Tibial artery (tissue), 4 donors: ENCODE measurements at regions not wholly inside any gene's neighbourhood (a gene's known extent, or its start where the extent isn't known, plus 50 kb on each side); places are given as distances from the start of the nearest gene placed in this dataset.

ENCODE experiments used
- DNase-seq, 2 donors: peaks; one replicate each; pipeline ENCODE4 v3.0.0-alpha.2; 2019
- H3K27ac ChIP-seq, 2 donors: fragments of 200-600 bp; sonication (generic) in 1 of 2; 1 replicate in 1 of 2; 2 replicates in 1 of 2; pipeline ENCODE4 v1.5.1; 2018 to 2019; ENCODE audit warnings: mild to moderate bottlenecking in 1 of 2
- H3K27me3 ChIP-seq, 2 donors: fragments of 200-600 bp; sonication (generic) in 1 of 2; one replicate each; pipeline versions ENCODE4 v1.5.1 to v1.6.0; 2016 to 2019
- H3K36me3 ChIP-seq, 3 donors: fragments of 200-600 bp; sonication (generic) in 2 of 3; one replicate each; pipeline ENCODE4 v1.5.1; 2016 to 2019; ENCODE audit warnings: mild to moderate bottlenecking in 2 of 3
- H3K4me1 ChIP-seq, 4 donors: fragments of 200-600 bp; sonication (generic) in 2 of 4; 1 replicate in 3 of 4; 2 replicates in 1 of 4; pipeline ENCODE4 v1.5.1; 2016 to 2019
- H3K4me3 ChIP-seq, 2 donors: fragments of 200-600 bp; sonication (generic) in 1 of 2; 1 replicate in 1 of 2; 2 replicates in 1 of 2; pipeline ENCODE4 v1.5.1; 2018 to 2019; ENCODE audit warnings: mild to moderate bottlenecking in 2 of 2
- H3K9me3 ChIP-seq, 3 donors: fragments of 200-600 bp; sonication (generic) in 1 of 3; one replicate each; pipeline ENCODE4 v1.5.1; 2016 to 2019
- CTCF ChIP-seq, 2 experiments: fragments of 200-600 bp in 1 of 2; fragments of 450-650 bp in 1 of 2; IDR thresholded peaks; one replicate each; pipeline ENCODE4 v1.5.1; 2017 to 2019; ENCODE audit warnings: antibody characterized with exemption in 2 of 2, mild to moderate bottlenecking in 1 of 2, moderate library complexity in 1 of 2
- intact Hi-C: fragments of 100-400 bp; cut with DNase I; formaldehyde crosslinking; loops from one replicate; pipeline ENCODE4 v1.15.0; 2023; ENCODE audit warnings: low total_unique reads

- Histone ChIP-seq H3K27me3 (peaks cover 0 to 4% of the 10 kb centered on the region in 2 donors), H3K9me3 (peaks cover 0 to 3% (median 0%) of the 10 kb centered on the region in 3 donors), H3K4me1 (no peaks in the 10 kb centered on the region), H3K4me3 (no peak overlapping the region), H3K27ac (no peak overlapping the region), H3K36me3 (no peaks in the 10 kb centered on the region)
- intact Hi-C loops = no loop called here
- no peak for TF ChIP-seq CTCF (IDR thresholded peaks at IDR 0.05)
- no peak for DNase-seq
These were observed 595.6 kb upstream of the PKN2 start for GRCh38 chr1:88088481-88088880.

- peaks cover 0 to 4% of the 10 kb centered on the region in 2 donors for H3K27me3 ChIP-seq
- H3K4me3 ChIP-seq = no peak overlapping the region
- no peak for TF ChIP-seq CTCF (IDR thresholded peaks at IDR 0.05)
- DNase-seq = no peak
- no peaks in the 10 kb centered on the region for H3K4me1 ChIP-seq
- H3K36me3 ChIP-seq = no peaks in the 10 kb centered on the region
- peaks cover 0 to 1% (median 0%) of the 10 kb centered on the region in 3 donors for H3K9me3 ChIP-seq
- H3K27ac ChIP-seq = no peak overlapping the region
- intact Hi-C loops = no loop called here
These were observed 594.1 kb upstream of the PKN2 start for GRCh38 chr1:88089961-88090360.

GRCh38 chr1:88098881-88099280, 585.2 kb upstream of the PKN2 start:
- Histone ChIP-seq H3K27ac (no peak overlapping the region), H3K36me3 (no peaks in the 10 kb centered on the region), H3K27me3 (no peaks in the 10 kb centered on the region), H3K9me3 (no peaks in the 10 kb centered on the region), H3K4me3 (no peak overlapping the region), H3K4me1 (no peaks in the 10 kb centered on the region)
- no peak for DNase-seq
- TF ChIP-seq CTCF (IDR thresholded peaks at IDR 0.05) = no peak
- intact Hi-C loops = no loop called here

GRCh38 chr1:88101041-88101440, 583.0 kb upstream of the PKN2 start:
- no peak for DNase-seq
- H3K9me3 ChIP-seq = no peaks in the 10 kb centered on the region
- intact Hi-C loops = no loop called here

GRCh38 chr1:88104236-88104635, 579.8 kb upstream of the PKN2 start:
- Histone ChIP-seq H3K27ac (no peak overlapping the region), H3K4me1 (no peaks in the 10 kb centered on the region), H3K36me3 (no peaks in the 10 kb centered on the region), H3K9me3 (no peaks in the 10 kb centered on the region), H3K27me3 (no peaks in the 10 kb centered on the region), H3K4me3 (no peak overlapping the region)
- intact Hi-C loops = no loop called here
- DNase-seq = no peak
- no peak for TF ChIP-seq CTCF (IDR thresholded peaks at IDR 0.05)

More at GRCh38 chr1:88101041-88101440, 583.0 kb upstream of the PKN2 start:
- H3K36me3 ChIP-seq = no peaks in the 10 kb centered on the region
- H3K4me3 ChIP-seq = no peak overlapping the region
- no peaks in the 10 kb centered on the region for H3K27me3 ChIP-seq
- no peak overlapping the region for H3K27ac ChIP-seq
- H3K4me1 ChIP-seq = no peaks in the 10 kb centered on the region
- TF ChIP-seq CTCF (IDR thresholded peaks at IDR 0.05) = no peak

- Histone ChIP-seq H3K27me3 (no peaks in the 10 kb centered on the region), H3K4me3 (no peak overlapping the region), H3K36me3 (no peaks in the 10 kb centered on the region), H3K27ac (no peak overlapping the region), H3K4me1 (no peaks in the 10 kb centered on the region), H3K9me3 (no peaks in the 10 kb centered on the region)
- DNase-seq = no peak
- intact Hi-C loops = no loop called here
- no peak for TF ChIP-seq CTCF (IDR thresholded peaks at IDR 0.05)
These were observed 579.2 kb upstream of the PKN2 start for GRCh38 chr1:88104886-88105285.
